GM12873 (cell line): ENCODE measurements at regions not wholly inside any gene's neighbourhood (a gene's known extent, or its start where the extent isn't known, plus 50 kb on each side); places are given as distances from the start of the nearest gene placed in this dataset.

Experiments used
- CTCF ChIP-seq: IDR thresholded peaks from 2 replicates; pipeline ENCODE4 v1.5.1; 2012; ENCODE audit warnings: low read depth, mild to moderate bottlenecking, moderate library complexity, low read length, control low read depth; ENCODE audit not compliant: insufficient read depth; ENCODE audit errors: missing control alignments

- no peak for TF ChIP-seq CTCF
These were observed 1666.1 kb downstream of the SLITRK1 start for GRCh38 chr13:82216165-82216564.

DNA sequence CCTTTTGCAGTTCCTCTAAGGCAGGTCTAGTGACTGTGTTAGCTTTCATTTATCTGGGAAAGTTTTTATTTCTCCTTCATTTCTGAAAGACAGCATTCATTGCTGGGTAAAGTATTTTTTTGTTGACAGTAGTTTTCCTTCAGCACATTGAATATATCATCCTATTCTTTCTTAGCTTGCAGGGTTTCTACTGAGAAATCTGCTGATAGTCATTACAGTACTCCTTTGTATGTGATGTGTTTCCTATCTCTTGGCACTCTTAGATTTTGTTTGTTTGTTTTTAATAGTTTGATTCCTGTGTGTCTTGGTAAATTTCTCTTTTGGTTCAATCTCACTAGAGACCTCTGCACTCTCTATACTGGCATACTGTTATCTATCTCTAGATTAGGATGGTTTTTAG, 1667.9 kb downstream of the SLITRK1 start:
- TF ChIP-seq CTCF: no peak

DNA sequence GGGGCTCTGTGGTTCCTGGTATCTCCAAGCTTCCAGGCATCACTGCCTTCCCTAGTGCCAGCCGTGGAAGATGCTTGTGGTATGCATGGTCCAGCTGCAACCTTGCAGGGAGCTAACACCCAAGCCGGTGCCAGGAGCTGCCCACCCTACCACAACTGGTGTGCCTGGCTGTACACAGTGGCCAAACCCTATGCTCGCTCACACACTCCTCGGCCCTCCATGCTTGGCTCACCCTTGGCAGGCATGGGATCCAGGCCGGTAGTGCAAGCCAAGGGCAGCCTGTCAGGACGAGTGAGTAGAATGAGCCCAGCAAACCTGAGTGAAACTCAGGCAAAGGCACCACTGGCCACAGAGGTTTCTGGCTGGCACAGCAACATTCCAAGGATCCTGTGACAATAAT, 1676.0 kb downstream of the SLITRK1 start:
- no peak for TF ChIP-seq CTCF

GRCh38 chr13:82202398-82202797, 1679.9 kb downstream of the SLITRK1 start:
- TF ChIP-seq CTCF: no peak

GRCh38 chr13:82196087-82196486, 1686.2 kb downstream of the SLITRK1 start:
- TF ChIP-seq CTCF: no peak

DNA sequence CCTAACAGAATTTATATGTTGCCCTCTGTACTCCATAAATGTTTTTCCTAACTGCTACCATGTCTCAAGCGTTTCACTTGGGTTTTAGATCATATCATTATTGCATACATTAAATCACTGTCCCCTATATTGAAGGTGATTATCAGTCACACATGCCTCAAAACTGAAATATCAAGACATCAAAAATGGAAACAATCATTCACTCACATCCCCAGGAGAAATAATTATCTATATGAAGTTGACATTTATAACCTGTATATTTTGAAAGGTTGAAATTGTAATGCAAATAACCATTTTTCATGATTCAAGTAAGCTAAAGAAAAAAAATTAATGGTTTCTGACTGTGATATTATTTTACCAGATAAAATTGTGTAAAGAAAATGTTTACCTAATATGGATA, 1695.0 kb downstream of the SLITRK1 start:
- TF ChIP-seq CTCF: no peak

DNA sequence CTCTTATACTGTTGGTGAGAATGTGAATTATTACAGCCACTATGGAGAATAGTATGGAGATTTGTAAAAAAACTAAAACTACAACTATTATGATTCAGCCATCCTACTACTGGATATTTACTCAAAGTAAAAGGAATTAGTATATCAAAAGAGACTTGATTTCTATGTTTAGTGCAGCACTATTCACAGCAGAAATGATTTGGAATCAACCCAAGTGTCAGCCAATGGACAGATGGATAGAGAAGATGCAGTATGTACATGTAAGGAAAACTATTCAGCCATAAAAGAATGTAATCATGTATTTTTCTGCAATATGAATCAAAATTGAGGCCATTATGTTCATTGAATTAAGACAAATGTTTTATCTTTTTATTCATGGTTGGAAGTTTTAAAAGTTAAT, 1705.5 kb downstream of the SLITRK1 start:
- TF ChIP-seq CTCF: no peak
